ENCODE measurements at regions not wholly inside any gene's neighbourhood (a gene's known extent, or its start where the extent isn't known, plus 50 kb on each side); places are given as distances from the start of the nearest gene placed in this dataset.

- H4K20me1 ChIP-seq (ENCODE audit: control insufficient read depth, insufficient read depth, low read depth, low read length), result no peaks in the 10 kb centered on the region
- TF ChIP-seq EZH2phosphoT487 (IDR thresholded peaks at IDR 0.05; ENCODE audit: borderline replicate concordance, low read length), result no peak
- no peak for TF ChIP-seq CTCF (IDR thresholded peaks at IDR 0.05; ENCODE audit: low read depth, low read length, poor library complexity, severe bottlenecking)
- no peak overlapping the region for H3K4me2 ChIP-seq (ENCODE audit: low read length)
- H3K4me3 ChIP-seq (ENCODE audit: low read length), result no peak overlapping the region
- H3K9me3 ChIP-seq (ENCODE audit: control insufficient read depth, insufficient read depth, low read length), result no peaks in the 10 kb centered on the region
- no peaks in the 10 kb centered on the region for H3K4me1 ChIP-seq (ENCODE audit: control insufficient read depth, low read length)
- H3K79me2 ChIP-seq (ENCODE audit: control insufficient read depth, low read length), result no peaks in the 10 kb centered on the region
- no peak overlapping the region for H3K27ac ChIP-seq (ENCODE audit: low read depth, low read length)
- no peaks in the 10 kb centered on the region for H3K36me3 ChIP-seq (ENCODE audit: control insufficient read depth, low read length)
- no peaks in the 10 kb centered on the region for H3F3A ChIP-seq (ENCODE audit: control insufficient read depth, insufficient read depth)
- H3K27me3 ChIP-seq (ENCODE audit: control insufficient read depth, low read length), result no peaks in the 10 kb centered on the region
- H3K9me2 ChIP-seq (replicated peaks; ENCODE audit: control insufficient read depth, low read length), result no peaks in the 10 kb centered on the region
Measured at GRCh38 chr2:150630587-150631235, 143.2 kb upstream of the RND3 start.

GRCh38 chr2:150627526-150627925 lies 140.1 kb upstream of the RND3 start:
- H3K4me2 ChIP-seq (ENCODE audit: low read length), result no peak overlapping the region
- H4K20me1 ChIP-seq (ENCODE audit: control insufficient read depth, insufficient read depth, low read depth, low read length), result no peaks in the 10 kb centered on the region
- H3K9me3 ChIP-seq (ENCODE audit: control insufficient read depth, insufficient read depth, low read length), result no peaks in the 10 kb centered on the region
- H3K27me3 ChIP-seq (ENCODE audit: control insufficient read depth, low read length), result no peaks in the 10 kb centered on the region
- H3K79me2 ChIP-seq (ENCODE audit: control insufficient read depth, low read length), result no peaks in the 10 kb centered on the region
- H3K27ac ChIP-seq (ENCODE audit: low read depth, low read length), result no peak overlapping the region
- H3K4me3 ChIP-seq (ENCODE audit: low read length), result no peak overlapping the region
- no peaks in the 10 kb centered on the region for H3K36me3 ChIP-seq (ENCODE audit: control insufficient read depth, low read length)
- no peaks in the 10 kb centered on the region for H3K9me2 ChIP-seq (replicated peaks; ENCODE audit: control insufficient read depth, low read length)
- TF ChIP-seq CTCF (IDR thresholded peaks at IDR 0.05; ENCODE audit: low read depth, low read length, poor library complexity, severe bottlenecking), result no peak
- no peak for TF ChIP-seq EZH2phosphoT487 (IDR thresholded peaks at IDR 0.05; ENCODE audit: borderline replicate concordance, low read length)
- no peaks in the 10 kb centered on the region for H3K4me1 ChIP-seq (ENCODE audit: control insufficient read depth, low read length)
- no peaks in the 10 kb centered on the region for H3F3A ChIP-seq (ENCODE audit: control insufficient read depth, insufficient read depth)

- Histone ChIP-seq H3F3A (ENCODE audit: control insufficient read depth, insufficient read depth) (no peaks in the 10 kb centered on the region), H3K27me3 (ENCODE audit: control insufficient read depth, low read length) (no peaks in the 10 kb centered on the region), H3K4me3 (ENCODE audit: low read length) (no peak overlapping the region), H3K9me2 (replicated peaks; ENCODE audit: control insufficient read depth, low read length) (no peaks in the 10 kb centered on the region), H3K9me3 (ENCODE audit: control insufficient read depth, insufficient read depth, low read length) (no peaks in the 10 kb centered on the region), H3K79me2 (ENCODE audit: control insufficient read depth, low read length) (no peaks in the 10 kb centered on the region), H3K4me2 (ENCODE audit: low read length) (no peak overlapping the region), H3K27ac (ENCODE audit: low read depth, low read length) (no peak overlapping the region), H4K20me1 (ENCODE audit: control insufficient read depth, insufficient read depth, low read depth, low read length) (no peaks in the 10 kb centered on the region), H3K4me1 (ENCODE audit: control insufficient read depth, low read length) (no peaks in the 10 kb centered on the region), H3K36me3 (ENCODE audit: control insufficient read depth, low read length) (no peaks in the 10 kb centered on the region)
- TF ChIP-seq EZH2phosphoT487 (IDR thresholded peaks at IDR 0.05; ENCODE audit: borderline replicate concordance, low read length) (no peak), CTCF (IDR thresholded peaks at IDR 0.05; ENCODE audit: low read depth, low read length, poor library complexity, severe bottlenecking) (no peak)
Measured at GRCh38 chr2:150626934-150627411, 139.5 kb upstream of the RND3 start.

Data from DOHH2 (cell line).